Right lobe of liver (tissue), 6 donors: ENCODE measurements at regions not wholly inside any gene's neighbourhood (a gene's known extent, or its start where the extent isn't known, plus 50 kb on each side); places are given as distances from the start of the nearest gene placed in this dataset.

ENCODE experiments used
- ATAC-seq, 4 donors: fragments of 200-7000 bp; cut with Tn5 transposase; one replicate each; pipeline ENCODE4 v1.9.1; 2020; ENCODE audit warnings: mild to moderate bottlenecking in 4 of 4, moderate library complexity in 4 of 4
- DNase-seq, 3 donors: peaks; one replicate each; pipeline ENCODE4 v3.0.0-alpha.2; 2020
- H3K27ac ChIP-seq, 3 donors: fragments of 200-600 bp; one replicate each; pipeline ENCODE4 v1.8.0; 2022
- H3K27me3 ChIP-seq, 2 donors: fragments of 200-600 bp; one replicate each; pipeline ENCODE4 v1.8.0; 2022
- H3K36me3 ChIP-seq, 4 donors: fragments of 200-600 bp; sonication (generic) in 1 of 4; one replicate each; pipeline versions ENCODE4 v1.5.1 to v1.8.0; 2017 to 2022; ENCODE audit warnings: control low read depth in 1 of 4
- H3K4me1 ChIP-seq, 4 donors: fragments of 200-600 bp; sonication (generic) in 1 of 4; one replicate each; pipeline versions ENCODE4 v1.5.1 to v1.8.0; 2017 to 2022; ENCODE audit warnings: control low read depth in 1 of 4
- H3K4me3 ChIP-seq, 3 donors: fragments of 200-600 bp; one replicate each; pipeline ENCODE4 v1.8.0; 2022
- H3K9me3 ChIP-seq, 4 donors: fragments of 200-600 bp; sonication (generic) in 1 of 4; one replicate each; pipeline versions ENCODE4 v1.5.1 to v1.8.0; 2017 to 2022; ENCODE audit warnings: control low read depth in 1 of 4
- CTCF ChIP-seq, 4 donors: fragments of 200-600 bp in 3 of 4; fragments of 450-650 bp in 1 of 4; IDR thresholded peaks; one replicate each; pipeline versions ENCODE4 v1.5.1 to v1.8.0; 2016 to 2022; ENCODE audit warnings: antibody characterized with exemption in 4 of 4, mild to moderate bottlenecking in 2 of 4
- POLR2A ChIP-seq: fragments of 450-650 bp; IDR thresholded peaks from one replicate; pipeline ENCODE4 v1.6.1; 2017; ENCODE audit warnings: antibody characterized with exemption, mild to moderate bottlenecking
- WGBS: methylation state at CpG from one replicate; pipeline ENCODE4 v1.1.6; 2018; ENCODE audit warnings: low coverage, low lambda C conversion rate; ENCODE audit not compliant: insufficient coverage; ENCODE audit errors: missing lambda C conversion rate; 5-methylcytosine and 5-hydroxymethylcytosine counted together
- intact Hi-C, 2 donors: fragments of 100-400 bp; cut with DNase I; formaldehyde crosslinking; loops; one replicate each; pipeline versions ENCODE4 v1.11.2 to v1.14.1; 2022
- donor health status: DM: no; HTN: yes; CAD: no.
- donor health status: DM: no; HTN: no; CAD: no.
- donor health status: DM: no; HTN: no; CAD: no.
- donor health status: DM: no; HTN: yes; CAD: no.
- donor health status: DM: no; HTN: yes; CAD: no.

GRCh38 chr16:85265810-85266209, 153.5 kb upstream of the CIBAR2 start:
- no peaks in the 10 kb centered on the region for H3K9me3 ChIP-seq
- intact Hi-C loops: no loop called here
- TF ChIP-seq POLR2A (no peak), CTCF (IDR thresholded peaks at IDR 0.05) (no peak)
- DNase-seq (no peak), ATAC-seq (no peak)
- H3K27me3 ChIP-seq: no peaks in the 10 kb centered on the region
- WGBS: no CpG with 5 or more reads among the region's 11 CpGs
- no peak overlapping the region for H3K4me3 ChIP-seq
- H3K4me1 ChIP-seq: no peaks in the 10 kb centered on the region
- H3K36me3 ChIP-seq: no peaks in the 10 kb centered on the region
- no peak overlapping the region for H3K27ac ChIP-seq

GRCh38 chr16:85266857-85267256, 154.6 kb upstream of the CIBAR2 start:
- Histone ChIP-seq H3K4me3 (no peak overlapping the region), H3K36me3 (no peaks in the 10 kb centered on the region), H3K27ac (no peak overlapping the region), H3K9me3 (no peaks in the 10 kb centered on the region), H3K4me1 (no peaks in the 10 kb centered on the region), H3K27me3 (no peaks in the 10 kb centered on the region)
- ATAC-seq (peak in 2 of 4 donors; percentile 6 to 27), DNase-seq (no peak)
- intact Hi-C loops: no loop called here
- TF ChIP-seq POLR2A (no peak), CTCF (IDR thresholded peaks at IDR 0.05) (no peak)
- WGBS: 44% methylated on average over 8 of the region's 18 CpGs

GRCh38 chr16:85267414-85267945, 155.2 kb upstream of the CIBAR2 start:
- WGBS: 83% methylated on average over 2 of the region's 10 CpGs
- no peak for ATAC-seq

GRCh38 chr16:85269165-85269564, 156.9 kb upstream of the CIBAR2 start:
- Histone ChIP-seq H3K36me3 (no peaks in the 10 kb centered on the region), H3K27me3 (no peaks in the 10 kb centered on the region), H3K27ac (no peak overlapping the region), H3K4me3 (no peak overlapping the region), H3K9me3 (no peaks in the 10 kb centered on the region), H3K4me1 (no peaks in the 10 kb centered on the region)
- no peak for TF ChIP-seq POLR2A
- no peak for TF ChIP-seq CTCF (IDR thresholded peaks at IDR 0.05)
- intact Hi-C loops: no loop called here
- DNase-seq: no peak
- no peak for ATAC-seq
- 68% methylated on average over 4 of the region's 9 CpGs for WGBS

More at GRCh38 chr16:85267414-85267945, 155.2 kb upstream of the CIBAR2 start:
- DNase-seq: no peak
- intact Hi-C loops: no loop called here
- Histone ChIP-seq H3K9me3 (no peaks in the 10 kb centered on the region), H3K27me3 (no peaks in the 10 kb centered on the region), H3K27ac (no peak overlapping the region), H3K4me1 (no peaks in the 10 kb centered on the region), H3K36me3 (no peaks in the 10 kb centered on the region), H3K4me3 (no peak overlapping the region)
- TF ChIP-seq POLR2A (no peak), CTCF (IDR thresholded peaks at IDR 0.05) (no peak)

GRCh38 chr16:85270374-85270773, 158.1 kb upstream of the CIBAR2 start:
- 50% methylated on average over 1 of the region's 13 CpGs for WGBS

More at GRCh38 chr16:85270374-85270773, 158.1 kb upstream of the CIBAR2 start:
- no peak overlapping the region for H3K27ac ChIP-seq
- H3K9me3 ChIP-seq: no peaks in the 10 kb centered on the region
- H3K4me1 ChIP-seq: no peaks in the 10 kb centered on the region
- no peak for TF ChIP-seq POLR2A
- no peak for TF ChIP-seq CTCF (IDR thresholded peaks at IDR 0.05)
- no peak for DNase-seq
- H3K36me3 ChIP-seq: no peaks in the 10 kb centered on the region
- ATAC-seq: no peak
- H3K4me3 ChIP-seq: no peak overlapping the region
- intact Hi-C loops: loop anchor here in 1 of 2 donors (10.0 kb wide), 1 partner anchor 156 kb away; the partner anchor contains the start of gene CIBAR2
- H3K27me3 ChIP-seq: no peaks in the 10 kb centered on the region
